ENCODE measurements at regions not wholly inside any gene's neighbourhood (a gene's known extent, or its start where the extent isn't known, plus 50 kb on each side); places are given as distances from the start of the nearest gene placed in this dataset.

DNA sequence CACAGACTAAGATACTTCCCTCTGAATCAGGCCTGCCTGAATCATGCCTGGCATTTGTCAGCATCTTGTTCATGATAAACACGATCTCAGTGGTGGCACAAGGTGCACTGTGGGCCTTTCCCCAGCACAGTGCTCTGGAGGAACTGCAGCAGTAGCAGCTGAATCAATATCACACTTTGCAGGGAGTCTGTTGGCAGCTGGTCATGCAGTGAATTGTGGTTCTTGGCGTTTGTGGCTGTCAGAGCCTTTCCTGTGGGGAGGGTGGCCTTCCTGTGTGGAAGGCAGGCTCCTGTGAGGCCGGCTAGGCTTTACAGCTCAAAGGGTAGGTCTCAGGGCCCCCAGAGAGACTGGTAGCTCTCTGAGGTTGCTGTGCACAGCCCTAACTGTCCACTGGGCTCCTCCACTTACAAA lies 54.4 kb upstream of the TLE3 start (continued):
- no peak for TF ChIP-seq NELFE (IDR thresholded peaks at IDR 0.05; ENCODE audit: insufficient read depth, insufficient read length)
- no peak for TF ChIP-seq MEIS2 (IDR thresholded peaks at IDR 0.05; ENCODE audit: partially characterized antibody)
- TF ChIP-seq AFF4 (CRISPR knock-in tag; IDR thresholded peaks at IDR 0.05): no peak
- no peak for TF ChIP-seq RNF2 (IDR thresholded peaks at IDR 0.05)
- no peak for TF ChIP-seq SIX5 (IDR thresholded peaks at IDR 0.05; ENCODE audit: borderline replicate concordance in 1 of 2, insufficient read depth in 1 of 2, low read depth in 1 of 2, low read length in 2 of 2)
- no peak for TF ChIP-seq CREM (IDR thresholded peaks at IDR 0.05; ENCODE audit: low read depth)
- TF ChIP-seq SAFB (IDR thresholded peaks at IDR 0.05; ENCODE audit: borderline replicate concordance, low read depth, low read length): no peak
- TF ChIP-seq TFAM (CRISPR knock-in tag; conservative IDR thresholded peaks at IDR 0.05): no peak
- TF ChIP-seq RBM25 (IDR thresholded peaks at IDR 0.05; ENCODE audit: low read depth, low read length, severe bottlenecking): no peak
- TF ChIP-seq, protein P1, sequence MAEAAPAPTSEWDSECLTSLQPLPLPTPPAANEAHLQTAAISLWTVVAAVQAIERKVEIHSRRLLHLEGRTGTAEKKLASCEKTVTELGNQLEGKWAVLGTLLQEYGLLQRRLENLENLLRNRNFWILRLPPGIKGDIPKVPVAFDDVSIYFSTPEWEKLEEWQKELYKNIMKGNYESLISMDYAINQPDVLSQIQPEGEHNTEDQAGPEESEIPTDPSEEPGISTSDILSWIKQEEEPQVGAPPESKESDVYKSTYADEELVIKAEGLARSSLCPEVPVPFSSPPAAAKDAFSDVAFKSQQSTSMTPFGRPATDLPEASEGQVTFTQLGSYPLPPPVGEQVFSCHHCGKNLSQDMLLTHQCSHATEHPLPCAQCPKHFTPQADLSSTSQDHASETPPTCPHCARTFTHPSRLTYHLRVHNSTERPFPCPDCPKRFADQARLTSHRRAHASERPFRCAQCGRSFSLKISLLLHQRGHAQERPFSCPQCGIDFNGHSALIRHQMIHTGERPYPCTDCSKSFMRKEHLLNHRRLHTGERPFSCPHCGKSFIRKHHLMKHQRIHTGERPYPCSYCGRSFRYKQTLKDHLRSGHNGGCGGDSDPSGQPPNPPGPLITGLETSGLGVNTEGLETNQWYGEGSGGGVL (CRISPR knock-in tag; IDR thresholded peaks at IDR 0.05): no peak
